IPS-NIHi7 (cell line): ENCODE measurements at regions not wholly inside any gene's neighbourhood (a gene's known extent, or its start where the extent isn't known, plus 50 kb on each side); places are given as distances from the start of the nearest gene placed in this dataset.

ENCODE experiments used
- DNase-seq: peaks from one replicate; pipeline ENCODE4 v3.0.0; 2012; ENCODE audit warnings: mixed read lengths; ENCODE audit errors: extremely low spot score

DNA sequence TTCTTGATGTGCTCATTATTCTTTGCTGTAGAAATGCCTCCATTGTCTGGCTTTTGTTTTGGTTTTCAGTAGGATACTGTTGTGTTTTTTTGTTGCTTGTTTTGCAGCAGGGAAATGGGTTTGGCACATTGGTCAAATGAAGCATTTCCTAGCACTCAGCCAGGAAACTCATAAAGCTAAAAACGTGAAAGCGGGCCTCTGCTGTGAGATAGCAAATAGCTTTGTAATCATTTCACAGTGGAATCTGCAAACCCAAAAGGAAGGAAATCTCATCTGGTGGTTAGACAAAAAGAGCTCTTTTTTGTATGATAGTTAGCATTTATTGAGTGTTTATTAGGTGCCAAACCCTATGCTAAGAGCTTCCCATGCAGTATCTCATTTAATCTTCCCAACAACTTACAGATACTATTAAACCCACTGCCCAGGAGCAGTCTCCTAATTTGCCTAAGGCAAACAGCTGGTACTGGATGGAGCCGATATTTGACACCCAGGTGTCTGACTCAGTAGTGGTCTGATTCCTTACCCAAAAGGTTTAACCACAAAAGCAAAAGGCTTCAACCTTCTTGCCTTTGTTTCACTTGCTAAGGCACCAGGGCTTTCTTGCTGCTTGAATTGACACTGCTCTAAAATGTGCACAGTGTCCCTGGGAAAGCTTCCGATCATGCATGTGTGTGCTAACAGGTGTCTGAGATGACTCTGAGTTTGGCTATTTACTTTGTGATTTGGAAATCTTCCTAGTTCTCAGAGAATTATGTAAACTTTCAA is 527.9 kb upstream of the MDFIC2 start:
- DNase-seq, result peak; percentile 37

GRCh38 chr3:70833239-70833960 is 521.0 kb upstream of the MDFIC2 start:
- DNase-seq, result no peak

DNA sequence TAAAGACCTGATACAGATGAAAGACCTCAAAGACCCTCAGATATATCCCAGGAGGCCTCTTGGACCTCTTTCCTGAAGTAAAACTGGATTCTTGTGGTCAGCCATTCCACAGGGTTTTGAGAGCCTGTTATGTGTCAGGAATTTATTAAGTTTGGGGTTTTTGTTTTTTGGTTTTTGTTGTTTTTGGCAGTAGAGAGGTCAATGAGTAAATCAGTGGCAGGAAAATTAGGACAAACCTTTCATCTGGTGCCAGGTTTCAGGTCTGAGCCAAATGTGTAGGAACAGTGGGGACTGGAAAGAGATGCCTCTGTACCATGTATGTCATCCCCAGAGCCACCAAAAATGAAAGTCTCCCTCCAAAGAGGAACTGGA is 520.4 kb upstream of the MDFIC2 start:
- DNase-seq, result no peak

- DNase-seq, result no peak
These were observed 519.8 kb upstream of the MDFIC2 start for GRCh38 chr3:70832089-70832833.

- no peak for DNase-seq
These were observed 516.7 kb upstream of the MDFIC2 start for GRCh38 chr3:70829092-70829491.

DNA sequence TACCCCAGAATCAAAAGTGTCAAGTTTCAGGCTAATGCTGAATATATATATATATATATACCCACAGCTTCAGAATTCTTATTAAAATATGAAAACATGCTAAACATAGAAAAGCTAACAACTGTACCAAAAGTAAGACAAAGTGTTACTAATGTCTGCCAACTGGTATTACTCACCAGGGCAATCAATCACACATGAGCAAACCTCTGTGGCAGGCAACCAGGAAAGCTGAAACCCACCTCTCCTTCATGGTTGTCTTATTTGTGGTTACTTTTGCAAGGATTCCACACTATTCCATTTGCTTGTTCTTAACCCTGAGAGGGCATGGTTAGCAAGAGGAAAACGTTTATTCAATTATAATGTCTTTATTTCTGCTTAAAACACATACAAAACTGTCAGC is 512.3 kb upstream of the MDFIC2 start:
- no peak for DNase-seq

GRCh38 chr3:70824078-70824477 is 511.6 kb upstream of the MDFIC2 start:
- DNase-seq, result no peak

DNA sequence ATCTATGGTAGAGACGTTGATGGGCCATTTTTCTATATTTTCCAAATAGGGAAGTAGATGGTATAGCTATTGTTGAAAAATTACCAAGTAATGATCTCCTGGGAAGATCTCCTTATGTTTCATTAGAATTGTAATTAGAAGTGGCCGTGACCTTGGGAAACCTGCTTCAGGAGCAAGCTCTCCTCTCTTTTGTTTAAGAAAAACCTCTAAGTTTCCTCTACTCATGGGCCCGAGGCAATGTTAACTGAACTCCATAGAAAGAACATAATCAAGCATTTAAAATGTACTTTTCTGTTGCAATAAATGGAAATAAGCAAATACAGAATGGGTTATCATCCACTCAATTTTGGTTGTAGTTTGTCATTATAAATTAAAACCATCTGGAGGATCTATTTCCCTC is 511.2 kb upstream of the MDFIC2 start:
- DNase-seq, result no peak

DNA sequence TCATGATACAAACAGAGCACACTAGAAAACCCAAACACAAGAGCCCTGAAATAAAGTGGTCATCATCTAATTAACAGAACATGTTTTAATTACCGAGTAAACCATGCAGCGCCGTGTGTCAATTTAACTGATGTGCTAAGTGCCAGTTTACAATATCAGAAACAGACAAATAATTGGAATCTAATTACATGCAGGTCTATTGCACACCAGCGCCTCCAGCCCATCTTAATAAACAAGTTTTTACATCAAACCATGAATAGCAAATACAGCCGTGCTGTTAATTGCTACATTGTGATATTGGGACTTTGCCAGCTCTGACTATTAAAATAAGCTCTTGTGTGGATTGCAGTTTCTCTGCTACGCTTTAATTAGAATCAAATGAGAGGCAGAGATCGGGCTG is 510.2 kb upstream of the MDFIC2 start:
- no peak for DNase-seq

DNA sequence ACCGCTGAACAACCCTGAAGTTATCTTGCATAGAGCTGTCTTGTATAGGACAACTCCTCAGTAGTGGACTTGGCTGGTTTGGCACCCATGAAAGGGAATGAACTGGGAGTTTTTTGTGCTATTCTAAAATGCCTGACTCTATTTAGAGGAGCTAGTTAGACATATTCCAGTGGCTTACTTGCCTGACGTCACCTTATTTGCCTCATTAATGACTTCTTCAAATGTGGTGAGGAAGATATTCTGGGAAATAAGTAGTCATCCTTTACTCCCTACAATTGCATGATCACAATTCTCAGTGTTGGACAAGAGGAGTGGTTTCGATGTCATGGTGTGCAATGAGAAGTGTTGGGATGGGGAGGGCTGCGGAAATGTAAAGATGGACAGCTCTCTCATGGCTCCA is 509.2 kb upstream of the MDFIC2 start:
- no peak for DNase-seq

DNA sequence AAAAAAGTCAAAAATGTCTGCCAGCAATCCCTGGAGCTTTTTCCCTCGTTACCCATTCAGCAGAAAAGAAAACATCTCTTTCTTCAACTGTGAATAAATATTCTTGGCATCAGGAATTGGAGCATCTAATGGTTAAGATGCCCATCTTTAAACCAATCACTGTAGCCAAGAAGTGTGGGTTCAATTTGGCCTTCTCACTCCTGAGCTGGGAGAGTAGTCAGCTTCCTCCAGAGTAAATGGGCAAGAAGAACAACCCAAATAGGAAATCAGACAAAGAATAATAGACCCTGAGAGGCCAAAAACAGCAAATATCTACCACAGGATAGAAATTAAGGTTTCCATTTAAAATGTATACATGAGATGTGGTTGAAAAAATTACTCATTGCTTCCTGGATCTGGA is 508.0 kb upstream of the MDFIC2 start:
- DNase-seq, result no peak

DNA sequence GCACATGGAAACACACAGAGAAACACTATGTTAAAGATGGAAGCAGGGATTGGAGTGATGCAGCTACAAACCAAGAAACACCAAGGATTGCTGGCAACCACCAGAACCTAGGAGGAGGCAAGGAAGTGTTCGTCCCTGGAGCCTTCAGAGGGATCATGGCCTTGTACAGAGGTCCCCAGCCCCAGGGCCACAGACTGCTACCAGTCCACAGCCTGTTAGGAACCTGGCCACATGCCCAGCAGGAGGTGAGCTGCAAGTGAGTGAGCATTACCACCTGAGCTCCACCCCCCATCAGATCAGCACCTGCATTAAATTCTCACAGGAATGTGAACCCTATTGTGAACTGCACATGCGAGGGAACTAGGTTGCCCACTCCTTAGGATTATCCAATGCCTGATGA is 505.7 kb upstream of the MDFIC2 start:
- DNase-seq, result no peak

DNA sequence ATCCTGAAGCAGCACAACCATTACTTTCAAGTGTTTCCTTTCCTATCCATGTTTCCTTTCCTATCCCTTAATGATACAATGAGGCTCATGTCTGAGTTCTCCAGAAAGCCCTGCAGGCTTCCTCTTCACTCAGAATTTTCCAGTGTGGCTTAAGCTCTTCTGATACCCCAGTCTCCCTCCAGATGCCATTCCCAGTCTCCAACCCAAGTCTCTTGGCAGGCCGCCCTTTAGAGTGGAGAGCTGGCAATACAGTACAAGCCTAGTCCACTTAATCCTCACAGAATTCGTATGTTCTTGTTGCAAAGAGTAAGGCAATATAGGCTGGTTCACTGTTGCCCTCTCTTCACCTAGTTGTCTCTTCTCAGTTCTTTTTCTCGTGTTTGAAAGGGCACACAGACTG is 503.9 kb upstream of the MDFIC2 start:
- DNase-seq, result no peak

DNA sequence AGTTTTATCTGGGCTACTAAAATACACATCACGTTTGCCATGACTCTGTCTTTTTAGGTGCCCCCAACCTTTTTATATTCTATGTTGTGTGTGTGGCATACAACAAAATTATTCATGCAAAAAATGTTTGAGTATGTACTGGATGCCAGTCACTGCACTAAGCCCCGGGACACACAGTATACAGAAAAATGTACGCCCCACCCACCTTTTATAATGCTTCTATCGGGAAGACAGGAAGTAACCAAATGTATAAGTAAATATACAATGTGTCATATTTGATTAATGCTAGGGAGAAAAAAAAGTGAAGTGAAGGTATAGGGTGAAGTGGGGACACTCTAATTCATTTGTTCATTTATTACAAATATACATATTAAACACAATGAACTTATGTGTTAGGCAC is 503.4 kb upstream of the MDFIC2 start:
- DNase-seq, result no peak

- DNase-seq, result no peak
These were observed 500.9 kb upstream of the MDFIC2 start for GRCh38 chr3:70813311-70813710.

GRCh38 chr3:70811880-70812279 is 499.4 kb upstream of the MDFIC2 start:
- no peak for DNase-seq

DNA sequence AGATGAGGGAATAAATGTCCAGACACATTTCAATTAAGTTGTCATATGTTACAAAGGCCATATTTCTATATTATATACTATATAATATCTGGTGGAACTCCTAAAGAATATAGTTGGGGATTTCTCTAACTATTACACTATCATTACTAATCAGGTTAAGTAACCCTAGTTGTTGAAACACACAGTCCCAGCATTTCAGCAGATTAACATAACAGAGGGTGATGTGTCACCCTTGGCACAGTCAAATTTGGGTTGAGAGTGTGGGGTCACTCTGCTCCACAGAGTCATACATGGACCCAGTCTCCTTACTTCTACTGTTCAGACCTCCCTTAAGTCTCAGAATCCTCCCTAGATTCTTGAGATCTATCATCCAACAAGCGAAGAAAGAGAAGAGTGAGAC is 496.4 kb upstream of the MDFIC2 start:
- no peak for DNase-seq

- DNase-seq, result no peak
These were observed 494.1 kb upstream of the MDFIC2 start for GRCh38 chr3:70806556-70806955.

- DNase-seq, result no peak
These were observed 493.6 kb upstream of the MDFIC2 start for GRCh38 chr3:70806021-70806420.

GRCh38 chr3:70805061-70805889 is 492.8 kb upstream of the MDFIC2 start:
- no peak for DNase-seq

DNA sequence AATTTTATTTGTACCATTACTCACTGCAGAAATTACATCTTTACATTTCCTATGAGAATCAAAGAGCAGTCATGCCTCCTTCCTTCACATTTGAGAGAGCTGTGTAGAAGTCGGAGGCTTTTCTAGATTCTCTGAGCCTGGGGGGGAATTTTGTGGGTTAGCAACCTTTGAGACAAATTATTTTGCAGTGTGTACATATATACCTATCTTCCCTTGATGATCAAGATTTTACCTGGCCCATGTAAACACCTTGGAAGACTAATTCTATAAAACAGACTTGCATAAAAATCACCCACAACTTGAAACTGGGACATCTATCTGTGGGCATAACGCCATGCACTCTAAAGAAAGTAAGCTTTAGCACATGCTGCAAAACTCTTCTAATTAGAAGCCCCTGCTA is 491.5 kb upstream of the MDFIC2 start:
- no peak for DNase-seq

- DNase-seq, result no peak
These were observed 490.9 kb upstream of the MDFIC2 start for GRCh38 chr3:70803319-70803718.
